HL-60 (cell line): ENCODE measurements at regions not wholly inside any gene's neighbourhood (a gene's known extent, or its start where the extent isn't known, plus 50 kb on each side); places are given as distances from the start of the nearest gene placed in this dataset.
"Not testable (repeated sequence)": the region's sequence is repeated elsewhere in the genome, so short reads cannot be mapped to it uniquely, and the experiment has no call there.

Source experiments
- POLR2AphosphoS5 ChIP-seq: IDR thresholded peaks from 2 replicates; pipeline ENCODE4 v1.6.1; 2012; ENCODE audit warnings: low read depth
- TF ChIP-seq, protein P1 (sequence below): IDR thresholded peaks from one replicate; pipeline ENCODE4 v1.5.1; 2011; ENCODE audit warnings: low read length, control low read depth, inconsistent platforms; ENCODE audit not compliant: insufficient read depth

DNA sequence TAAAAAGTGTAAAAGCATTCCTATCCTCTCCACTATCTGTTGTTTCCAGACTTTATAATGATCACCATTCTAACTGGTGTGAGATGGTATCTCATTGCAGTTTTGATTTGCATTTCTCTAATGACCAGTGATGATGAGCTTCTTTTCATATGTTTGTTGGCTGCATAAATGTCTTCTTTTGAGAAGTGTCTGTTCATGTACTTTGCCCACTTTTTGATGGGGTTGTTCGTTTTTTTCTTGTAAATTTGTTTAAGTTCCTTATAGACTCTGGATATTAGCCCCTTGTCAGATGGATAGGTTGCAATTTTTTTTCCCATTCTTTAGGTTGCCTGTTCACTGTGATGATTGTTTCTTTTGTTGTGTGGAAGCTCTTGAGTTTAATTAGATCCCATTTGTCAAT is 199.6 kb upstream of the ETV3 start:
- TF ChIP-seq, protein P1, sequence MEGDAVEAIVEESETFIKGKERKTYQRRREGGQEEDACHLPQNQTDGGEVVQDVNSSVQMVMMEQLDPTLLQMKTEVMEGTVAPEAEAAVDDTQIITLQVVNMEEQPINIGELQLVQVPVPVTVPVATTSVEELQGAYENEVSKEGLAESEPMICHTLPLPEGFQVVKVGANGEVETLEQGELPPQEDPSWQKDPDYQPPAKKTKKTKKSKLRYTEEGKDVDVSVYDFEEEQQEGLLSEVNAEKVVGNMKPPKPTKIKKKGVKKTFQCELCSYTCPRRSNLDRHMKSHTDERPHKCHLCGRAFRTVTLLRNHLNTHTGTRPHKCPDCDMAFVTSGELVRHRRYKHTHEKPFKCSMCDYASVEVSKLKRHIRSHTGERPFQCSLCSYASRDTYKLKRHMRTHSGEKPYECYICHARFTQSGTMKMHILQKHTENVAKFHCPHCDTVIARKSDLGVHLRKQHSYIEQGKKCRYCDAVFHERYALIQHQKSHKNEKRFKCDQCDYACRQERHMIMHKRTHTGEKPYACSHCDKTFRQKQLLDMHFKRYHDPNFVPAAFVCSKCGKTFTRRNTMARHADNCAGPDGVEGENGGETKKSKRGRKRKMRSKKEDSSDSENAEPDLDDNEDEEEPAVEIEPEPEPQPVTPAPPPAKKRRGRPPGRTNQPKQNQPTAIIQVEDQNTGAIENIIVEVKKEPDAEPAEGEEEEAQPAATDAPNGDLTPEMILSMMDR: not testable (repeated sequence)
- TF ChIP-seq POLR2AphosphoS5: not testable (repeated sequence)
